IPS-18a (cell line): ENCODE measurements at regions not wholly inside any gene's neighbourhood (a gene's known extent, or its start where the extent isn't known, plus 50 kb on each side); places are given as distances from the start of the nearest gene placed in this dataset.

Source experiments
- H3K27ac ChIP-seq: one replicate; pipeline ENCODE4 v1.5.1; 2013; ENCODE audit warnings: low read length
- H3K27me3 ChIP-seq: one replicate; pipeline ENCODE4 v1.6.1; 2013; ENCODE audit warnings: mild to moderate bottlenecking, low read length; ENCODE audit not compliant: control insufficient read depth, insufficient read depth
- H3K36me3 ChIP-seq: one replicate; pipeline ENCODE4 v1.6.1; 2013; ENCODE audit warnings: low read depth, low read length; ENCODE audit not compliant: control insufficient read depth
- H3K4me1 ChIP-seq: one replicate; pipeline ENCODE4 v1.6.1; 2013; ENCODE audit warnings: low read depth, low read length; ENCODE audit not compliant: control insufficient read depth
- H3K4me3 ChIP-seq: one replicate; pipeline ENCODE4 v1.5.1; 2013; ENCODE audit warnings: low read length
- H3K9ac ChIP-seq: one replicate; pipeline ENCODE4 v1.6.1; 2013; ENCODE audit warnings: mild to moderate bottlenecking, low read length, moderate library complexity
- H3K9me3 ChIP-seq: one replicate; pipeline ENCODE4 v1.6.1; 2013; ENCODE audit warnings: low read depth, low read length; ENCODE audit not compliant: control insufficient read depth

DNA sequence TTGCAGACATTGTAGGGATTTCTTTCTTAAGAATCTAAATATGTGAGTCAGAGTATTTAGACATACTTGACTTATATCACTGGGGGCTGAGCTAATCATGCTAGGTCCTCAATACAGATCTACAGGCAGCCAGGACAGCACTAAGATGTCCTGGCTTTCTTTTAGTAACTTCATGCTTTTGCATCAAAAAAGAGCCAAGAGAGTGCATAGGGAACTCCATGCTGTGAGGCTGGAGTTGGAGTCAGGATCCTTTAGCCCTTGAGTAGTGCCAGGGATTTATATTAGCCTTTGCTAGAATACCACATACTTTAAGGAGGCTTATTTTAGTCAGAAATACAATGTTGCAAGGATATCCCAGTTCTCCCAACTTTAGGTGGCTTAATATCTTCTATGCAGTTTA lies 289.7 kb downstream of the CCDC85A start:
- H3K4me3 ChIP-seq: no peak overlapping the region
- H3K9me3 ChIP-seq: no peaks in the 10 kb centered on the region
- no peak overlapping the region for H3K9ac ChIP-seq
- no peaks in the 10 kb centered on the region for H3K27me3 ChIP-seq
- H3K36me3 ChIP-seq: no peaks in the 10 kb centered on the region
- H3K27ac ChIP-seq: no peak overlapping the region
- peaks cover 13% of the 10 kb centered on the region for H3K4me1 ChIP-seq

DNA sequence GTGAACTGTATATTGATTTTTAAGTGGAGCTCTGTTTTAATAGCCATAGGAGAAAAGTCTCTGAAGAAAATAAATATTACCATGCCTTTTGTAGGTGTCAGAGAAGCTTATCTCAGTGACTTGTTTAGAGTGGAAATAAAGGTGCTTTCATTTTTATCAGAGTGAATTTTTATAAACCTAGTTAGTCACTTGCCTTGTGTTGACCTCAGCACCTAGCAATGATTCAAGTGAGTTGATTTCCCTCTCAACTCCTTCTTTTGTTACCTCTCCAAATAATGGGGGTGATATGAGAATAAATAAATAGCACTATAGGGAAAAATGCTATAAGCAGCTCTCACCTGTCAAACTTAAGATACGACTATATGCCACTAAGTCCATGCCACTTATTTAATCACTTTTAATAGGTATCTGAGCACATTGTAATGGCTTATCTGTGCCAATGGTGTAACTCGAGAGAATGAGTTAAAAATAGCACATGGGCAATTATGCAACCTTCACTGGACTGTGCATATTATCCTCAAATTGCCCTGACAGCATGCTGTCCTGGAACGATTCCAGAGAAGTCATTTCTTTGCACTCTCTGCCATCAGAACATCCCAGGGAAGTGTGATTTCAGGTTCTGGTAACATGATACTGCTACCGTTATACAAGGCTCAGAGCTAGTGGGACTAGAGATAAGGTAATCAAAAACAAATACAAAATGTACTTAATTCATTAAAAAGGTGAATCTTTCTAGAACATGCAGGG lies 290.8 kb downstream of the CCDC85A start:
- Histone ChIP-seq H3K9me3 (no peaks in the 10 kb centered on the region), H3K27me3 (no peaks in the 10 kb centered on the region), H3K9ac (no peak overlapping the region), H3K4me3 (no peak overlapping the region), H3K36me3 (no peaks in the 10 kb centered on the region), H3K27ac (no peak overlapping the region), H3K4me1 (peaks cover 13% of the 10 kb centered on the region)

DNA sequence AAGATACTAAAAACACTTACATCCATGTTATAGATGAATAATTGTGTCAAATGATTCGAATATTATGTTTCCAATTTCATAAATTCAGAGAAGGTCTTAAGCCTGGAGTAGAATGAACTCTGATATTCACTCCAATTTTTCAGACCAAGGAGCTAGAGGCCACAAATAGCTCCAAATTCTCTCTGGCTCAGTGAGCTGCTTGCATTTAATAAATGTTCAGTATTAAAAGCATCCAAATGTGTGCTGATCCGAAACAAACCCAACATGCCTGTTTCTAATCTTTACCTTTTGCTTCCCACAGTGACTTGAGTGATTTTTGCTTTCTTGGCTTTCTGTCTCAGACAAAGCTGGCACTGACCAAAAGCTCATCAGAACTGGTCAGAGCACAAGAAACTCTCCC lies 291.4 kb downstream of the CCDC85A start:
- Histone ChIP-seq H3K27ac (no peak overlapping the region), H3K4me3 (no peak overlapping the region), H3K9me3 (no peaks in the 10 kb centered on the region), H3K27me3 (no peaks in the 10 kb centered on the region), H3K9ac (no peak overlapping the region), H3K36me3 (no peaks in the 10 kb centered on the region), H3K4me1 (peaks cover 13% of the 10 kb centered on the region)

DNA sequence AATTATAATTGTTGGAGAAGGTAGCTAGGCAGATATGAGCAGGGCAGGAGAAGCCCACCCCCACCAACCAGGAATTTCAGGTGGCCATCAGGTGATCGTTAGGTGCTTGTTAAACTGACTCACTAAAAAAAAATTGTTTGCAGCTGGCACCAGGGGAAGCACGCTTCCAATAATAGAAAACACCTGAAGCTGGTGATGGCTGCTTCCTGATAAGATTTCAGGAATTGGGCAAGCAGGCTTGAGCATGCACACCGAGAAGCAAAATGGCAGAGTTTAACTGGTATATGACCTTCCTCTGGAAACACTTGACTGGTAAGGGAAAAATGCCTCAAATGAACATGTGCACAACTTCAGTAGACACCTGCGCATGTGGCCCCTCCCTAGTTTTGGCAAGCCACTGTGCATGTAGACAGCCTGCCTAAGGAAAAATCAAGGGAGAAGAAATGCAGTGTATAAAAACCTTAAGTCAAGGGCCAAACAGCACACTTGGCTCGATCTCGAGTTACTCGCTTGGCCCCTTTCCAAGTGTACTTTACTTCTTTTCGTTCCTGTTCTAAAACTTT lies 292.8 kb downstream of the CCDC85A start:
- H3K27me3 ChIP-seq: no peaks in the 10 kb centered on the region
- no peaks in the 10 kb centered on the region for H3K9me3 ChIP-seq
- no peak overlapping the region for H3K27ac ChIP-seq
- peaks cover 13% of the 10 kb centered on the region for H3K4me1 ChIP-seq
- H3K36me3 ChIP-seq: no peaks in the 10 kb centered on the region
- H3K9ac ChIP-seq: no peak overlapping the region
- no peak overlapping the region for H3K4me3 ChIP-seq

- Histone ChIP-seq H3K36me3 (no peaks in the 10 kb centered on the region), H3K4me1 (peaks cover 13% of the 10 kb centered on the region), H3K4me3 (no peak overlapping the region), H3K9me3 (no peaks in the 10 kb centered on the region), H3K27me3 (no peaks in the 10 kb centered on the region), H3K9ac (no peak overlapping the region), H3K27ac (no peak overlapping the region)
Measured at GRCh38 chr2:56478027-56478426, 294.2 kb downstream of the CCDC85A start.

DNA sequence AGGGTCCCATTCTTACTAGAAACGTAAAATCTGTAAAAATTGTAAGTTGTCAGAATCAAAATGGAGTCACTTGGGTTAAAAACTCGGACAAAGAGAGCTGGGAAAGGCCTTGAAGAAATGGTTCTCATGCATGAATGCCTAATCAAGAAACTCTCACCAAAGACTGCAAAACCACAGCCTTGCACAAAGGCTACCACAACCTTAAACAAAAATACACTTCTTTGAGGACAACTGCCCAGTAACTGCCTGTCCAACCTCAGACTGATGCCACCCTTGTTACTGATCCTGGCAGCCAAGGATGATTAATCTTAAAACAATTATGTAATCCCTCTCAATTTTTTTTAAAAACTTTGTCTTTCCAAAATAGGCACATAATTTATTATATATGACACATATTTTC lies 299.3 kb downstream of the CCDC85A start:
- Histone ChIP-seq H3K9ac (no peak overlapping the region), H3K36me3 (no peaks in the 10 kb centered on the region)

GRCh38 chr2:56484906-56485305 lies 301.1 kb downstream of the CCDC85A start:
- H3K36me3 ChIP-seq: no peaks in the 10 kb centered on the region
- H3K9me3 ChIP-seq: no peaks in the 10 kb centered on the region
- H3K9ac ChIP-seq: no peak overlapping the region
- no peaks in the 10 kb centered on the region for H3K4me1 ChIP-seq
- H3K27ac ChIP-seq: no peak overlapping the region
- H3K4me3 ChIP-seq: no peak overlapping the region
- H3K27me3 ChIP-seq: no peaks in the 10 kb centered on the region

More for the DNA sequence above, 299.3 kb downstream of the CCDC85A start:
- Histone ChIP-seq H3K27ac (no peak overlapping the region), H3K4me1 (no peaks in the 10 kb centered on the region), H3K9me3 (no peaks in the 10 kb centered on the region), H3K27me3 (no peaks in the 10 kb centered on the region), H3K4me3 (no peak overlapping the region)

GRCh38 chr2:56500317-56500716 lies 316.5 kb downstream of the CCDC85A start:
- H3K9ac ChIP-seq: no peak overlapping the region

GRCh38 chr2:56502616-56503015 lies 318.8 kb downstream of the CCDC85A start:
- H3K9me3 ChIP-seq: no peaks in the 10 kb centered on the region
- no peak overlapping the region for H3K4me3 ChIP-seq
- H3K36me3 ChIP-seq: no peaks in the 10 kb centered on the region
- H3K27ac ChIP-seq: no peak overlapping the region
- H3K4me1 ChIP-seq: no peaks in the 10 kb centered on the region
- H3K9ac ChIP-seq: no peak overlapping the region
- no peaks in the 10 kb centered on the region for H3K27me3 ChIP-seq

More at GRCh38 chr2:56500317-56500716, 316.5 kb downstream of the CCDC85A start:
- Histone ChIP-seq H3K27me3 (no peaks in the 10 kb centered on the region), H3K27ac (no peak overlapping the region), H3K4me3 (no peak overlapping the region), H3K9me3 (no peaks in the 10 kb centered on the region), H3K36me3 (no peaks in the 10 kb centered on the region), H3K4me1 (no peaks in the 10 kb centered on the region)

DNA sequence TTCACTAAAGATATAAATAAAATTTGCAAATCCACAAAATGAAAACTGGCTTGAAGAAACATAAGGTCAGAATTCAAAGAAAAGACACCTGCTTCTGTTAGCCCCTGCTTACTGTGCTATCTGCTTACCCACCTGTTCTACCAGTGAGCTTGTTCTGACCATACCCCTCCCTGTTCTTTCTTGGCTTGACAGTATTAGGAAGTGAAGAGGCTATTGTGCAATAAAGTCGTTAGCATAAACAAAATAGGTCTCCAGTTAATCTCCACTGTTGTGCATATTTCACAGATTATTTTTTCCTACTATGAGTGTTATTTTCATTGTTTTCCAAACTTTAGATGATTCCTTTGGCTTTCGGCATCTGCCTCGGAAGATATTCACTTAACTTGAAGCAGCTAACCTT lies 322.1 kb downstream of the CCDC85A start:
- Histone ChIP-seq H3K27ac (no peak overlapping the region), H3K9me3 (no peaks in the 10 kb centered on the region)

DNA sequence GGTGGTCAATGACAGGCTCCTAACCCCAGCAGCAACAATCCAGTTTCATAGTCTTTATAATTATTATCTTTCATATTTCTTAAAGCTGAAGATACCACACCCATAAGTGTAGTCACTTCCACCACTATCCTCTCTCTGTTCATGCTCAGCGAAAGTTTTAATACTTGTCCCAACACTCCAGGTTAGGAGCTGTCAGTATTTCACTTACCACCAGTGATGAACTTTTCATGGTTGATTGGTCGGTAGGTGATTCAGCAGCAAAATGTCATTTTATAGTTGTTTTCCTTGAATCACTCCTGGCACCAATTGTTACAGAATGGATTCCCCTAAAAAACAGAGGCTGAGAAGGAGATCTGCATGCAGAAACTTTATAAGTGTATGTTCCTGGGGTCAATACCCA lies 324.9 kb downstream of the CCDC85A start:
- no peaks in the 10 kb centered on the region for H3K4me1 ChIP-seq
- H3K9ac ChIP-seq: no peak overlapping the region
- H3K27ac ChIP-seq: no peak overlapping the region
- H3K27me3 ChIP-seq: no peaks in the 10 kb centered on the region
- H3K9me3 ChIP-seq: no peaks in the 10 kb centered on the region
- no peaks in the 10 kb centered on the region for H3K36me3 ChIP-seq
- H3K4me3 ChIP-seq: no peak overlapping the region

More for the DNA sequence above, 322.1 kb downstream of the CCDC85A start:
- H3K36me3 ChIP-seq: no peaks in the 10 kb centered on the region
- H3K27me3 ChIP-seq: no peaks in the 10 kb centered on the region
- H3K9ac ChIP-seq: no peak overlapping the region
- no peak overlapping the region for H3K4me3 ChIP-seq
- no peaks in the 10 kb centered on the region for H3K4me1 ChIP-seq

DNA sequence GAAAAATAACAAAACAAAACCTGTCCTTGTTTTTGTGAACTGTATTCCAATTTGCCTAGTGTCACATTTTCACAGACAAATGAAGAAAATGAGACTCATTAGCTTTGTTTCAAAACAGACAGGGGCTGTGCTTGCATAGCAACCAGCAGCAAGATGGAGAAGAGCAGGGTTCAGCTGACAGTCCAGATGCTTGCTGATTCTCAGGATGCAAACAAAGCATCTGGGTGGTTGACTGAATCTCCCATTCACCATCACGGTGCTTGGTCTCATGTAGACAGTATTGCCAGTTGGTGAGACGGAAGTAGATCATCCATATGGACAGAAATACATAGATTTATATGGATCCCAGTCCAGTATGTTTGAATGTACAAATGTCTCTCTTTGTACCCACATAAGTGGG lies 326.8 kb downstream of the CCDC85A start:
- H3K9me3 ChIP-seq: no peaks in the 10 kb centered on the region
- H3K27me3 ChIP-seq: no peaks in the 10 kb centered on the region
- H3K36me3 ChIP-seq: no peaks in the 10 kb centered on the region
- no peak overlapping the region for H3K27ac ChIP-seq
- H3K9ac ChIP-seq: no peak overlapping the region
- no peak overlapping the region for H3K4me3 ChIP-seq
- no peaks in the 10 kb centered on the region for H3K4me1 ChIP-seq
